Gastrocnemius medialis (tissue), 4 donors: ENCODE measurements at regions not wholly inside any gene's neighbourhood (a gene's known extent, or its start where the extent isn't known, plus 50 kb on each side); places are given as distances from the start of the nearest gene placed in this dataset.

Source experiments
- POLR2A ChIP-seq, 2 donors: fragments of 450-650 bp; IDR thresholded peaks; one replicate each; pipeline ENCODE4 v1.6.1; 2017; ENCODE audit warnings: antibody characterized with exemption in 2 of 2, mild to moderate bottlenecking in 2 of 2, moderate library complexity in 2 of 2
- TF ChIP-seq, protein P1 (sequence below), 5 experiments: fragments of 450-650 bp in 3 of 5; fragments of 200-600 bp in 2 of 5; sonication (generic) in 2 of 5; IDR thresholded peaks in 4 of 5; conservative IDR thresholded peaks in 1 of 5; 1 replicate in 4 of 5; 2 replicates in 1 of 5; pipeline ENCODE4 v1.5.1; 2016 to 2019; ENCODE audit warnings: antibody characterized with exemption in 5 of 5, mild to moderate bottlenecking in 3 of 5, moderate library complexity in 3 of 5

DNA sequence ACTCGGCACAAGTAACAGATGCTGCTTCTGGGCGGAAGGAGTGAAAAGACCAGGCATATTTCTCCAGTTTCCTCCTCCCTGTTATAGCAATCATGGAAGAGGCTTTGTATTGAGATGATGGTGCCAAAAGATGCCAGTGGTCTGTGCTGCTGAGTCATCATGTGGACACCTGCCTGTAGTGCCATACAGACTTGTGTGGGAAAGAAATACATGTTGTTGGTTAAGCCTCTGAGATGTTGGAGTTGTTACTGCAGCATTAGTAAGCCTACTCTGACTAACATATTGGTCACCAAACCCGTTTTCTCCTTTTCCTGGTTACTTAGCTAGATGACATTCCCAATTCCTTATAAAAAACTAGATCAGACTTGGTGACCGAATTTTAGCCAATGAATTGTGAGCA lies 356.9 kb downstream of the ZNF521 start:
- TF ChIP-seq POLR2A (IDR thresholded peaks at IDR 0.05): no peak
- TF ChIP-seq, protein P1, sequence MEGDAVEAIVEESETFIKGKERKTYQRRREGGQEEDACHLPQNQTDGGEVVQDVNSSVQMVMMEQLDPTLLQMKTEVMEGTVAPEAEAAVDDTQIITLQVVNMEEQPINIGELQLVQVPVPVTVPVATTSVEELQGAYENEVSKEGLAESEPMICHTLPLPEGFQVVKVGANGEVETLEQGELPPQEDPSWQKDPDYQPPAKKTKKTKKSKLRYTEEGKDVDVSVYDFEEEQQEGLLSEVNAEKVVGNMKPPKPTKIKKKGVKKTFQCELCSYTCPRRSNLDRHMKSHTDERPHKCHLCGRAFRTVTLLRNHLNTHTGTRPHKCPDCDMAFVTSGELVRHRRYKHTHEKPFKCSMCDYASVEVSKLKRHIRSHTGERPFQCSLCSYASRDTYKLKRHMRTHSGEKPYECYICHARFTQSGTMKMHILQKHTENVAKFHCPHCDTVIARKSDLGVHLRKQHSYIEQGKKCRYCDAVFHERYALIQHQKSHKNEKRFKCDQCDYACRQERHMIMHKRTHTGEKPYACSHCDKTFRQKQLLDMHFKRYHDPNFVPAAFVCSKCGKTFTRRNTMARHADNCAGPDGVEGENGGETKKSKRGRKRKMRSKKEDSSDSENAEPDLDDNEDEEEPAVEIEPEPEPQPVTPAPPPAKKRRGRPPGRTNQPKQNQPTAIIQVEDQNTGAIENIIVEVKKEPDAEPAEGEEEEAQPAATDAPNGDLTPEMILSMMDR (IDR thresholded peaks at IDR 0.05 in 4 of 5, conservative IDR thresholded peaks at IDR 0.05 in 1 of 5): no peak
